GM12872 (cell line): ENCODE measurements at regions not wholly inside any gene's neighbourhood (a gene's known extent, or its start where the extent isn't known, plus 50 kb on each side); places are given as distances from the start of the nearest gene placed in this dataset.

ENCODE experiments used
- TF ChIP-seq, protein P1 (sequence below): IDR thresholded peaks from 3 replicates; pipeline ENCODE4 v1.5.1; 2011; ENCODE audit warnings: low read depth, mild to moderate bottlenecking, low read length, moderate library complexity; ENCODE audit not compliant: insufficient read depth

DNA sequence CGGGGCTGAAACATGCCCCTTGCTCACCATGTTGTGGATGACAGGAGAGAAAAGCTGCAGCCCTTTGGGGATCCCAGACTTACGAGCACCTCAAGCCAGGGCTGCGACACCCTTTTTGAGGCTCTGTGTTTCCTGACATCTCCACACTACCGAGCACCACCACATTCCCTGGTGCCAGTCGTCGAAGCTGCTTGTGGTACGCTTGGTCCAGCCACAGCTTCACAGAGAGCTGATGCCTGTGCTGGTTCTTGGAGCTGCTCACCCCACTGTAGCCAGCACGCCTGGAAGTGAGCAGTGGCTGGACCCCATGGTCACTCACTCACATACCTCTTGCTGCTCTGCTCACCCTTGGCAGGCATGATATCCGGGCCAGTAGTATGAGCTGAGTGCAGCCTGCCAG, 367.5 kb downstream of the SLITRK6 start:
- TF ChIP-seq, protein P1, sequence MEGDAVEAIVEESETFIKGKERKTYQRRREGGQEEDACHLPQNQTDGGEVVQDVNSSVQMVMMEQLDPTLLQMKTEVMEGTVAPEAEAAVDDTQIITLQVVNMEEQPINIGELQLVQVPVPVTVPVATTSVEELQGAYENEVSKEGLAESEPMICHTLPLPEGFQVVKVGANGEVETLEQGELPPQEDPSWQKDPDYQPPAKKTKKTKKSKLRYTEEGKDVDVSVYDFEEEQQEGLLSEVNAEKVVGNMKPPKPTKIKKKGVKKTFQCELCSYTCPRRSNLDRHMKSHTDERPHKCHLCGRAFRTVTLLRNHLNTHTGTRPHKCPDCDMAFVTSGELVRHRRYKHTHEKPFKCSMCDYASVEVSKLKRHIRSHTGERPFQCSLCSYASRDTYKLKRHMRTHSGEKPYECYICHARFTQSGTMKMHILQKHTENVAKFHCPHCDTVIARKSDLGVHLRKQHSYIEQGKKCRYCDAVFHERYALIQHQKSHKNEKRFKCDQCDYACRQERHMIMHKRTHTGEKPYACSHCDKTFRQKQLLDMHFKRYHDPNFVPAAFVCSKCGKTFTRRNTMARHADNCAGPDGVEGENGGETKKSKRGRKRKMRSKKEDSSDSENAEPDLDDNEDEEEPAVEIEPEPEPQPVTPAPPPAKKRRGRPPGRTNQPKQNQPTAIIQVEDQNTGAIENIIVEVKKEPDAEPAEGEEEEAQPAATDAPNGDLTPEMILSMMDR, result no peak

DNA sequence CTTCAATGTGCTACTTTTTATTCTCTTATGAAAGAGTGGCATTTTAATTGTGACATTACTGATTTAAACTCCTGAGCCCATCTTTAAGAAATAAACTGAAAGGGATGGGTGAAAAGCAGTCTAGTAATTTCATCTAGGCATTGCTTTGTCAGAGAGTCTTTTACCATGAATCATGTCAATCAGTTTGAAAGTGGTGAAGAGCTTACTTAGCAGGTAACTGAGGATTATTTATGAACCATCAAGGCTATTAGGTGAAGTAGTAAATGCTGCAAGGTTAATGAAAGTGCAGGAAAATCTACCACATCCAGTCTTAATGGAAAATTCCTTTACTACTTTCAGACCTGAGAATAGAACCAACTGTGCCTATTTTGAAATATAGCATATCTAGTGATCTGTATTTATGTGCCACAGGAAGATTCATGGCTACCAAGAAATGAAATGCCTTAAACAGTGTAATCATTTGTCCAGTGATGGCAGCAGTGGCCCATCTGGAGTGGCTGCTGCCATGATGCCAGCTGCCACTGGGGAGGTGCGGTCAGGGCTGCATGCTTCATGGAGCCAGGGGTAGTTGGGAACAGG, 368.9 kb downstream of the SLITRK6 start:
- TF ChIP-seq, protein P1, result no peak

DNA sequence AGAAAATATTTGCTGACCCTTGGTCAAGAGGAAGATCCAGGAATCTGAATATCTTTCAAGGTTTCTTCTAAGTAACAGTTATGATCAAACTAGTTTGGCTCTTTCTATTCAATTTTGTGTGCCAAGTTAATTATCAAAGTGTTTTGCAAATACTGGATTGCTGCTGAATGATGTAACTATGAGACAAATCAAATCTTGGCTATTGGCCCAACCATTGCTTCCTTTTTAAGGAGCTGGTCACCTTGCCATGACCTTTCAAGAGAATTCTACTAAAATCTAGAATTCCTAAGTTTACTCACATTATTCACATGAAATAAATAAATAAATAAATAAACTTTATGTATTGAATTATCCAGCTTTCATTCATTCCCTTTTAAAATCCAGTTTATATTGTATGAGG, 371.8 kb downstream of the SLITRK6 start:
- TF ChIP-seq, protein P1, result no peak

DNA sequence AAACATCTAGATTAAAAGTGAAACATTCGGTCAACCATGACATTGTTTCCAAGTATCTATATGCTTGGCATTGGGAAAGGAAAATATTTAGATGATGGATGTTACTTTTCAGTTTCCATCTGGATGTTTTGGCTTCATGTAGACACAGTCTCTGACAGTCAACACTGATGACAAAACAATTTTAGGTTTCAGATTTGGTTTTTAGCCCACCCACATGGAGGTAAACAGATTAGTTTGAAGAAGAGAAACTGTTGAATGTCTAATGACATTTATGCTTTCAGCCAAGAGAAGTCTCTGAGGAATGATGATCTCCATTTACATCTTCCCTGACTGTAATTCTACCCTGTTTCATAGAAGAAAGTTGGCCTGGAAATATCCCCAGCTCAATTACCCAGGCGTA, 379.1 kb downstream of the SLITRK6 start:
- TF ChIP-seq, protein P1, result no peak

DNA sequence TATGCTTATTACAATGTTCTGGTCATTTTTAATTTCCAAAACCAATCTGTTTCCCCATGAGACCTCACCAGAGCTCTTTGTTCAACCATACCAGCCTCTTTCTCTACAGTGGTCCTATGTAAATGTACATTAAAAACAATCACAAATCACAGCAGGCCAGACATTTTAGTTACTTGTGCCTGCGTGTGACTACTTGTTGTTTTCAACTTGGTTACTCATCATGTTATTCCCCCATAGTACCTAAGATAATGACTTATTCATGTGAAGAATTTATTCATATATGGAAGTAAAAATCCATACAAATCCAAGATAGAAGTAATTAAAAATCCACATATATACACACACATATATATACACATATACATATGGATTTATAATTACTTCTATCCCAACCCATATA, 379.6 kb downstream of the SLITRK6 start:
- TF ChIP-seq, protein P1, result no peak

DNA sequence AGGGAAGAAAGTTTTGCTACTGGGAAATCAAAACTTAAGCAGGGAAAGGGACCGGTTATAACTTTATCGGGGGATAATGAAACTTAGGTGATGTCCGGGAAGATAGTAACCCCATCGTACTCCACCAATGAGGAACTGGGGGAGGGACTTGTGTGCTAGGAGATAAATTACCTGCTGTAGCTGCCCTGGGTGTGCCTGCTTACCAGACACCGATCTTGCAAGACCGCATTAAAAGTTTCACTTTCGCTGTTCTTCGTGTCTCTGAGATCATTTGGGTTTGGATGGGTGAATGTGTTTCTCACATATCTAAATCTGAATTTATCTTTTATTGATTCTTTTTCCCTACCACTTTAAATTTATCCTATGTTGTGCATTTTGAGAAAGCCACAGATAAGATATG, 381.4 kb downstream of the SLITRK6 start:
- TF ChIP-seq, protein P1, result no peak

DNA sequence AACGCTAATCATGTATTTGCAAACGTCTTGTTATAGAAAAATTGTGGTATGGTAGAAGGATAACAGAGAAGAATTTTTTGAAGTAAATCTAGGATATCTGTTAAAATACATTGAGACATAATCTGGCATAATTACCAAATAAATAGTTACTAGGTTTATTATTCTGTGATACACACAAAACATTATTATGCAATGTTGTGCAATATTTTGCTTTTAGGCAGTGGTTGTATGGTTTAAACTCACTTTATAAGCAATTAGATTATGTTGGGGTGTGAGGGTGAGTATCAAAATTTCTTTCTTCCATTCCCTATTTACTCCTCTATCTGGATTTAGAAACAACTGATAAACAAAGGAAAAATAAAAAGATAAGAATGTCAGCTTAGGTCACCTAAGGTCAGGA, 385.6 kb downstream of the SLITRK6 start:
- TF ChIP-seq, protein P1, result no peak

DNA sequence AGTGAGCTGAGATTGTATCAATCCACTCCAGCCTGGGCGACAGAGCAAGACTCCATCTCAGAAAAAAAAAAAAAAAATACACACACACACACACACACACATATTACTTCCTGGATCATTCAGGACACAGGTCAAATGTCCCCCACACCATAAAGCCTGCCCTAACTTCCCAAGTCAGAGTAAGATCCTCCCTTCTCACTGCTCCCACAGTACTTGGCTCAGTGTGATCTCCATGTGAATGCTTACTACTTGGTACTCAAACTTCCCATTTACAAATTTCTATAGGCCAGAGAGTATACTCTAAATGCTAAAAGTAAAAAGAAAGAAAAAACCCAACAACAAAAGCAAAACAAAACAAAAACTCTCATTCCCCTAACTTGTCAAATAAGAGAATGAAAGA, 386.8 kb downstream of the SLITRK6 start:
- TF ChIP-seq, protein P1, result no peak
